ENCODE measurements at regions not wholly inside any gene's neighbourhood (a gene's known extent, or its start where the extent isn't known, plus 50 kb on each side); places are given as distances from the start of the nearest gene placed in this dataset.
A peak's percentile ranks its signal among the peaks of the same experiment; 100 is the strongest.

GRCh38 chr11:122062763-122063162 lies 53.3 kb downstream of the BLID start:
- no peak for DNase-seq
- Mint-ChIP-seq H3K36me3 (ENCODE audit: low read depth) (peaks cover 16% of the 10 kb centered on the region), H3K27me3 (ENCODE audit: low read depth, poor library complexity) (peaks cover 11% of the 10 kb centered on the region), H3K9me3 (peaks cover 44% of the 10 kb centered on the region), H3K4me1 (no peaks in the 10 kb centered on the region), H3K27ac (no peak overlapping the region), H3K4me3 (no peak overlapping the region)
- no peak for TF ChIP-seq CTCF (IDR thresholded peaks at IDR 0.05)

- DNase-seq = no peak
- H3K4me3 Mint-ChIP-seq = no peak overlapping the region
- H3K27ac Mint-ChIP-seq = no peak overlapping the region
- no peak for TF ChIP-seq CTCF (IDR thresholded peaks at IDR 0.05)
- H3K4me1 Mint-ChIP-seq = no peaks in the 10 kb centered on the region
- H3K27me3 Mint-ChIP-seq (ENCODE audit: low read depth, poor library complexity) = no peaks in the 10 kb centered on the region
- peaks cover 16% of the 10 kb centered on the region for H3K36me3 Mint-ChIP-seq (ENCODE audit: low read depth)
- H3K9me3 Mint-ChIP-seq = peaks cover 33% of the 10 kb centered on the region
These were observed 56.5 kb downstream of the BLID start for GRCh38 chr11:122059565-122059964.

- Mint-ChIP-seq H3K27me3 (ENCODE audit: low read depth, poor library complexity) (peaks cover 3% of the 10 kb centered on the region), H3K4me3 (no peak overlapping the region), H3K9me3 (peaks cover 22% of the 10 kb centered on the region), H3K4me1 (no peaks in the 10 kb centered on the region), H3K36me3 (ENCODE audit: low read depth) (no peaks in the 10 kb centered on the region), H3K27ac (no peak overlapping the region)
- DNase-seq = no peak
- no peak for TF ChIP-seq CTCF (IDR thresholded peaks at IDR 0.05)
These were observed 65.9 kb downstream of the BLID start for GRCh38 chr11:122050021-122050690.

- TF ChIP-seq CTCF (IDR thresholded peaks at IDR 0.05) = no peak
- H3K27ac Mint-ChIP-seq = no peak overlapping the region
- no peak for DNase-seq
- no peaks in the 10 kb centered on the region for H3K36me3 Mint-ChIP-seq (ENCODE audit: low read depth)
- H3K4me3 Mint-ChIP-seq = no peak overlapping the region
- peaks cover 16% of the 10 kb centered on the region for H3K9me3 Mint-ChIP-seq
- H3K4me1 Mint-ChIP-seq = no peaks in the 10 kb centered on the region
- peaks cover 3% of the 10 kb centered on the region for H3K27me3 Mint-ChIP-seq (ENCODE audit: low read depth, poor library complexity)
These were observed 67.6 kb downstream of the BLID start for GRCh38 chr11:122048401-122048800.

GRCh38 chr11:122046846-122047245 lies 69.2 kb downstream of the BLID start:
- Mint-ChIP-seq H3K9me3 (peaks cover 10% of the 10 kb centered on the region), H3K27me3 (ENCODE audit: low read depth, poor library complexity) (peaks cover 3% of the 10 kb centered on the region), H3K4me3 (no peak overlapping the region), H3K4me1 (no peaks in the 10 kb centered on the region), H3K27ac (no peak overlapping the region), H3K36me3 (ENCODE audit: low read depth) (no peaks in the 10 kb centered on the region)
- no peak for DNase-seq
- no peak for TF ChIP-seq CTCF (IDR thresholded peaks at IDR 0.05)

- Mint-ChIP-seq H3K9me3 (peaks cover 7% of the 10 kb centered on the region), H3K27me3 (ENCODE audit: low read depth, poor library complexity) (peaks cover 3% of the 10 kb centered on the region), H3K4me1 (no peaks in the 10 kb centered on the region), H3K36me3 (ENCODE audit: low read depth) (no peaks in the 10 kb centered on the region), H3K4me3 (no peak overlapping the region), H3K27ac (peak overlapping the region; percentile 6)
- no peak for TF ChIP-seq CTCF (IDR thresholded peaks at IDR 0.05)
- DNase-seq = no peak
These were observed 69.6 kb downstream of the BLID start for GRCh38 chr11:122046438-122046837.

Data from nephron progenitor cell (in vitro differentiated cells).